Fibroblast of villous mesenchyme (primary cell): ENCODE measurements at regions not wholly inside any gene's neighbourhood (a gene's known extent, or its start where the extent isn't known, plus 50 kb on each side); places are given as distances from the start of the nearest gene placed in this dataset.

Source experiments
- DNase-seq: peaks from one replicate; pipeline ENCODE4 v3.0.0-alpha.2; 2010; ENCODE audit warnings: low read depth
- H3K4me3 ChIP-seq: 2 replicates; pipeline ENCODE4 v1.5.1; 2011; ENCODE audit warnings: low read depth, mild to moderate bottlenecking, low read length
- TF ChIP-seq, protein P1 (sequence below): IDR thresholded peaks from 2 replicates; pipeline ENCODE4 v1.5.1; 2012; ENCODE audit warnings: low read depth, mild to moderate bottlenecking, low read length; ENCODE audit not compliant: insufficient read depth

DNA sequence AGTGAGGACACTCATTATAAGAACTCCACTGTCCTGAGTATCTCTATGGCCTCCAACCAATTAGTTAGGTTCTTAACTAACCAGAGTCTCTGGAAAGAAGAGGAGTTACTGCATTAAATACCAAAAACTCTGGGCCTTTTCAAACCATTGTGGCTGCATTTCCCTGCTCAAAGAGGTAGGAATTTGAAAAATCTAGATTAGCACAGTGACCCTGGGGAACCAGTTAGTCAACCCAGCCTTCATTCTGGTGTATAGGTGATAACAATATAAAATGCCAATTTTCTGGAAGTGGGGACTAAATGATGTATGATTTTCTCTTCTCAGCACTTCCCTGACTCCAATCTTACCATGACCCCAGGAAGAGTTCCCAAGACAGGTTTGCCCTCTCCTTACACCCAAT is 287.8 kb upstream of the SETBP1 start:
- H3K4me3 ChIP-seq = no peak overlapping the region
- TF ChIP-seq, protein P1, sequence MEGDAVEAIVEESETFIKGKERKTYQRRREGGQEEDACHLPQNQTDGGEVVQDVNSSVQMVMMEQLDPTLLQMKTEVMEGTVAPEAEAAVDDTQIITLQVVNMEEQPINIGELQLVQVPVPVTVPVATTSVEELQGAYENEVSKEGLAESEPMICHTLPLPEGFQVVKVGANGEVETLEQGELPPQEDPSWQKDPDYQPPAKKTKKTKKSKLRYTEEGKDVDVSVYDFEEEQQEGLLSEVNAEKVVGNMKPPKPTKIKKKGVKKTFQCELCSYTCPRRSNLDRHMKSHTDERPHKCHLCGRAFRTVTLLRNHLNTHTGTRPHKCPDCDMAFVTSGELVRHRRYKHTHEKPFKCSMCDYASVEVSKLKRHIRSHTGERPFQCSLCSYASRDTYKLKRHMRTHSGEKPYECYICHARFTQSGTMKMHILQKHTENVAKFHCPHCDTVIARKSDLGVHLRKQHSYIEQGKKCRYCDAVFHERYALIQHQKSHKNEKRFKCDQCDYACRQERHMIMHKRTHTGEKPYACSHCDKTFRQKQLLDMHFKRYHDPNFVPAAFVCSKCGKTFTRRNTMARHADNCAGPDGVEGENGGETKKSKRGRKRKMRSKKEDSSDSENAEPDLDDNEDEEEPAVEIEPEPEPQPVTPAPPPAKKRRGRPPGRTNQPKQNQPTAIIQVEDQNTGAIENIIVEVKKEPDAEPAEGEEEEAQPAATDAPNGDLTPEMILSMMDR = no peak
- DNase-seq = no peak

GRCh38 chr18:44393406-44393805 is 287.3 kb upstream of the SETBP1 start:
- no peak for DNase-seq
- no peak overlapping the region for H3K4me3 ChIP-seq
- TF ChIP-seq, protein P1 = no peak

DNA sequence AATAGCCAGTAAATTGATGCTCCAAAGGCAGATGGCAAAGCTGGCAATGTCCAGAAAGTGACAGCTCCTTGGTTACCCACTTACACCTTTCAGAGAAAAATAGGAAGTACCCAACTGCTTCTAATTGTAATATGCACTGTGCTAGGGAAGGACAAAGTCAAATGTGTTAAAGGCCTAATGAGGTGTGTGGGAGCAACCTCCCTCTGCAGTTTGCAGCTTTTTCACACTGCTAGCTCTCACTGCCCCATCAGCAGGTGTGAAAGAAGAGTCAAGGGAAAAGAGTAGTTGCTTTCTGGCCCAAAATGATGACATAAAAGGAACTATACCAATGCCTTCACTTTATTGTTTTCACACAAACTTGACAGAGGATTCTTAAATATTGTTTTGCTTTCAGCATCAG is 284.1 kb upstream of the SETBP1 start:
- no peak for DNase-seq
- no peak overlapping the region for H3K4me3 ChIP-seq
- TF ChIP-seq, protein P1 = no peak

DNA sequence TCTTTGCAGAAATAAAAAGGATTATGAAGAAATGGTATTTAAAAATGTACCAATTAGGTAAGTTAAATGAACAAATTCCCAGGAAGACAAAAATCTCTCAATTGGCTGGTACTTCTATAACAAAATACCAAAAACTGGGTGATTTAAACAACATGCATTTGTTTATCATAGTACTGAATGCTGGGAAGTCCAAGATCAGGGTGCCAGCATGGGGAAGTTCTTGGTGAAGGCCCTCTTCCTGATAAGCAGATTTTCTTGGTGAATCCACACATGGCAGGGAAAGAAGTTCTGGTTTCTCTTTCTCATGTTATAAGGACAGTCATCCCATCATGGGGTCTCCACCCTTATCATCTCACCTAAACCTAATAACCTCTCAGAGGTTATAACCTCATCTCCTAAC is 271.6 kb upstream of the SETBP1 start:
- TF ChIP-seq, protein P1 = no peak
- no peak for DNase-seq
- no peak overlapping the region for H3K4me3 ChIP-seq

- no peak for DNase-seq
- TF ChIP-seq, protein P1 = no peak
Observed at GRCh38 chr18:44409515-44409914, 271.2 kb upstream of the SETBP1 start.

GRCh38 chr18:44410740-44411139 is 269.9 kb upstream of the SETBP1 start:
- no peak overlapping the region for H3K4me3 ChIP-seq
- TF ChIP-seq, protein P1 = no peak
- DNase-seq = no peak

More at GRCh38 chr18:44409515-44409914, 271.2 kb upstream of the SETBP1 start:
- no peak overlapping the region for H3K4me3 ChIP-seq

- TF ChIP-seq, protein P1 = no peak
- no peak for DNase-seq
- no peak overlapping the region for H3K4me3 ChIP-seq
Observed at GRCh38 chr18:44411262-44411905, 269.3 kb upstream of the SETBP1 start.
